Suprapubic skin (tissue), 4 donors: ENCODE measurements at regions not wholly inside any gene's neighbourhood (a gene's known extent, or its start where the extent isn't known, plus 50 kb on each side); places are given as distances from the start of the nearest gene placed in this dataset.

ENCODE experiments used
- DNase-seq, 2 donors: peaks; one replicate each; pipeline ENCODE4 v3.0.0-alpha.2; 2019; ENCODE audit warnings: low spot score in 2 of 2
- H3K27ac ChIP-seq: fragments of 200-600 bp; sonication (generic); one replicate; pipeline ENCODE4 v1.5.1; 2019
- H3K27me3 ChIP-seq: fragments of 200-600 bp; sonication (generic); one replicate; pipeline ENCODE4 v1.5.1; 2019
- H3K36me3 ChIP-seq: fragments of 200-600 bp; sonication (generic); one replicate; pipeline ENCODE4 v1.5.1; 2019
- H3K4me1 ChIP-seq: fragments of 200-600 bp; sonication (generic); one replicate; pipeline ENCODE4 v1.5.1; 2019
- H3K4me3 ChIP-seq: fragments of 200-600 bp; sonication (generic); one replicate; pipeline ENCODE4 v1.5.1; 2019; ENCODE audit warnings: mild to moderate bottlenecking
- H3K9me3 ChIP-seq: fragments of 200-600 bp; sonication (generic); one replicate; pipeline ENCODE4 v1.5.1; 2019
- CTCF ChIP-seq, 2 donors: fragments of 200-600 bp in 1 of 2; fragments of 450-650 bp in 1 of 2; sonication (generic) in 1 of 2; IDR thresholded peaks; one replicate each; pipeline ENCODE4 v1.5.1; 2016 to 2019; ENCODE audit warnings: antibody characterized with exemption in 2 of 2, mild to moderate bottlenecking in 1 of 2, moderate library complexity in 1 of 2
- EP300 ChIP-seq: sonication (generic); formaldehyde crosslinking; IDR thresholded peaks from one replicate; pipeline ENCODE4 v1.6.1; 2017; ENCODE audit warnings: antibody characterized with exemption
- POLR2A ChIP-seq, 2 donors: fragments of 450-650 bp; IDR thresholded peaks; one replicate each; pipeline ENCODE4 v1.6.1; 2017; ENCODE audit warnings: antibody characterized with exemption in 2 of 2, mild to moderate bottlenecking in 2 of 2, moderate library complexity in 2 of 2
- POLR2AphosphoS5 ChIP-seq, 3 donors: sonication (generic); formaldehyde crosslinking; IDR thresholded peaks; one replicate each; pipeline ENCODE4 v1.6.1; 2017; ENCODE audit warnings: antibody characterized with exemption in 3 of 3
- WGBS: methylation state at CpG from one replicate; pipeline ENCODE4 v1.1.5; 2018; 5-methylcytosine and 5-hydroxymethylcytosine counted together

- no peaks in the 10 kb centered on the region for H3K36me3 ChIP-seq
- WGBS, result 79% methylated on average over 2 of the region's 2 CpGs
- H3K4me3 ChIP-seq, result no peak overlapping the region
- no peak for TF ChIP-seq POLR2AphosphoS5 (IDR thresholded peaks at IDR 0.05)
- no peak for TF ChIP-seq EP300
- no peak for TF ChIP-seq POLR2A (IDR thresholded peaks at IDR 0.05)
- no peak for TF ChIP-seq CTCF (IDR thresholded peaks at IDR 0.05)
- H3K4me1 ChIP-seq, result no peaks in the 10 kb centered on the region
- H3K27me3 ChIP-seq, result no peaks in the 10 kb centered on the region
- H3K27ac ChIP-seq, result no peak overlapping the region
- no peaks in the 10 kb centered on the region for H3K9me3 ChIP-seq
- DNase-seq, result no peak
These were observed 624.7 kb upstream of the ALCAM start for GRCh38 chr3:104742044-104742443.

GRCh38 chr3:104745313-104745712 lies 621.4 kb upstream of the ALCAM start:
- no peak for TF ChIP-seq EP300
- no peak for TF ChIP-seq POLR2A (IDR thresholded peaks at IDR 0.05)
- no peak for TF ChIP-seq CTCF (IDR thresholded peaks at IDR 0.05)
- H3K9me3 ChIP-seq, result no peaks in the 10 kb centered on the region
- H3K27ac ChIP-seq, result no peak overlapping the region
- DNase-seq, result no peak
- WGBS, result 52% methylated on average over 3 of the region's 3 CpGs
- H3K27me3 ChIP-seq, result no peaks in the 10 kb centered on the region
- H3K4me1 ChIP-seq, result no peaks in the 10 kb centered on the region
- H3K36me3 ChIP-seq, result no peaks in the 10 kb centered on the region
- H3K4me3 ChIP-seq, result no peak overlapping the region

GRCh38 chr3:104746056-104746455 lies 620.7 kb upstream of the ALCAM start:
- DNase-seq, result no peak
- no peak for TF ChIP-seq POLR2AphosphoS5 (IDR thresholded peaks at IDR 0.05)
- no peak for TF ChIP-seq EP300
- TF ChIP-seq POLR2A (IDR thresholded peaks at IDR 0.05), result no peak
- no peak for TF ChIP-seq CTCF (IDR thresholded peaks at IDR 0.05)
- Histone ChIP-seq H3K9me3 (no peaks in the 10 kb centered on the region), H3K27ac (no peak overlapping the region), H3K27me3 (no peaks in the 10 kb centered on the region), H3K36me3 (no peaks in the 10 kb centered on the region), H3K4me1 (no peaks in the 10 kb centered on the region), H3K4me3 (no peak overlapping the region)

- Histone ChIP-seq H3K27me3 (no peaks in the 10 kb centered on the region), H3K4me3 (no peak overlapping the region), H3K9me3 (no peaks in the 10 kb centered on the region), H3K27ac (no peak overlapping the region), H3K4me1 (no peaks in the 10 kb centered on the region), H3K36me3 (no peaks in the 10 kb centered on the region)
- 56% methylated on average over 4 of the region's 4 CpGs for WGBS
- no peak for TF ChIP-seq EP300
- TF ChIP-seq CTCF (IDR thresholded peaks at IDR 0.05), result no peak
- no peak for DNase-seq
These were observed 616.1 kb upstream of the ALCAM start for GRCh38 chr3:104750581-104750980.

GRCh38 chr3:104755791-104756190 lies 610.9 kb upstream of the ALCAM start:
- H3K27ac ChIP-seq, result no peak overlapping the region
- H3K36me3 ChIP-seq, result no peaks in the 10 kb centered on the region
- H3K4me3 ChIP-seq, result no peak overlapping the region
- DNase-seq, result no peak
- no peaks in the 10 kb centered on the region for H3K27me3 ChIP-seq
- H3K4me1 ChIP-seq, result no peaks in the 10 kb centered on the region
- H3K9me3 ChIP-seq, result no peaks in the 10 kb centered on the region
- TF ChIP-seq POLR2AphosphoS5 (IDR thresholded peaks at IDR 0.05) (no peak), EP300 (no peak), POLR2A (IDR thresholded peaks at IDR 0.05) (no peak), CTCF (IDR thresholded peaks at IDR 0.05) (no peak)
- WGBS, result 97% methylated on average over 1 of the region's 1 CpG
